HG02852 (cell line): ENCODE measurements at regions not wholly inside any gene's neighbourhood (a gene's known extent, or its start where the extent isn't known, plus 50 kb on each side); places are given as distances from the start of the nearest gene placed in this dataset.

ENCODE experiments used
- ATAC-seq: cut with Tn5 transposase; IDR thresholded peaks from one replicate; pipeline ENCODE4 v1.9.1; 2021; ENCODE audit warnings: mild to moderate bottlenecking, moderate library complexity; ENCODE audit not compliant: unreplicated experiment

GRCh38 chr9:28779243-28779642 lies 1206.0 kb upstream of the C9orf72 start:
- ATAC-seq: no peak

- no peak for ATAC-seq
These were observed 1208.2 kb upstream of the C9orf72 start for GRCh38 chr9:28781481-28781880.

GRCh38 chr9:28782630-28783029 lies 1209.3 kb upstream of the C9orf72 start:
- no peak for ATAC-seq

- no peak for ATAC-seq
These were observed 1219.4 kb upstream of the C9orf72 start for GRCh38 chr9:28792716-28793115.

- ATAC-seq: no peak
These were observed 1226.6 kb upstream of the C9orf72 start for GRCh38 chr9:28799876-28800275.

- no peak for ATAC-seq
These were observed 1228.0 kb upstream of the C9orf72 start for GRCh38 chr9:28801144-28801799.

- ATAC-seq: no peak
These were observed 1231.9 kb upstream of the C9orf72 start for GRCh38 chr9:28805197-28805596.

- ATAC-seq: no peak
These were observed 1234.8 kb upstream of the C9orf72 start for GRCh38 chr9:28808042-28808441.

GRCh38 chr9:28810388-28811075 lies 1237.3 kb upstream of the C9orf72 start:
- ATAC-seq: no peak

GRCh38 chr9:28820741-28821140 lies 1247.5 kb upstream of the C9orf72 start:
- no peak for ATAC-seq

- no peak for ATAC-seq
These were observed 1248.0 kb upstream of the C9orf72 start for GRCh38 chr9:28821240-28821639.

- no peak for ATAC-seq
These were observed 1251.2 kb upstream of the C9orf72 start for GRCh38 chr9:28824432-28824963.

GRCh38 chr9:28832168-28832770 lies 1259.0 kb upstream of the C9orf72 start:
- no peak for ATAC-seq

GRCh38 chr9:28834156-28834555 lies 1260.9 kb upstream of the C9orf72 start:
- no peak for ATAC-seq

GRCh38 chr9:28839778-28840430 lies 1266.6 kb upstream of the C9orf72 start:
- ATAC-seq: no peak

- no peak for ATAC-seq
These were observed 1268.5 kb upstream of the C9orf72 start for GRCh38 chr9:28841775-28842174.

GRCh38 chr9:28847331-28847730 lies 1274.0 kb upstream of the C9orf72 start:
- ATAC-seq: no peak

GRCh38 chr9:28848671-28849070 lies 1275.4 kb upstream of the C9orf72 start:
- no peak for ATAC-seq

GRCh38 chr9:28853477-28853876 lies 1280.2 kb upstream of the C9orf72 start:
- ATAC-seq: no peak

- no peak for ATAC-seq
These were observed 1293.7 kb upstream of the C9orf72 start for GRCh38 chr9:28866951-28867350.

GRCh38 chr9:28868228-28868990 lies 1295.1 kb upstream of the C9orf72 start:
- no peak for ATAC-seq
